ENCODE measurements at regions not wholly inside any gene's neighbourhood (a gene's known extent, or its start where the extent isn't known, plus 50 kb on each side); places are given as distances from the start of the nearest gene placed in this dataset.
A peak's percentile ranks its signal among the peaks of the same experiment; 100 is the strongest.
"Not testable (repeated sequence)": the region's sequence is repeated elsewhere in the genome, so short reads cannot be mapped to it uniquely, and the experiment has no call there.

GRCh38 chr2:160816916-160817499, 323.4 kb upstream of the RBMS1 start:
- no peak for DNase-seq

GRCh38 chr2:160820691-160821090, 327.1 kb upstream of the RBMS1 start:
- DNase-seq: peak; percentile 67

- DNase-seq: no peak
These were observed 328.4 kb upstream of the RBMS1 start for GRCh38 chr2:160822006-160822405.

DNA sequence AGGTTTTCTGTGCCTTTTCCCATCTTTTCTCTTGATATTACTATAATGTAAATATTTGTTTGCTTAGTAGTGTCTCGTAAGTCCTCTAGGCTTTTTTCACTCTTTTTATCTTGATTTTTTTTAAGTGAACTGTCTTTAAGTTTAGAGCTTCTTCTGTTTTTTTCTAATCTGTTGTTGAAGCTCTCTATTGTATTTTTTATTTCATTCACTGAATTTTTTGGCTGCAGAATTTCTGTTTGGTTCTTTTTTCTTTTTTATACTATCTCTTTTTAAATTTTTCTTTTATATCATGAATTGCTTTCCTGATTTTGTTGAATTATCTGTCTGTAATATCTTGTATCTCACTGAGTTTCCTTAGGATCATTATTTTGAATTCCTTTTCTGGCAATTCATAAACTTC, 331.8 kb upstream of the RBMS1 start:
- no peak for DNase-seq

DNA sequence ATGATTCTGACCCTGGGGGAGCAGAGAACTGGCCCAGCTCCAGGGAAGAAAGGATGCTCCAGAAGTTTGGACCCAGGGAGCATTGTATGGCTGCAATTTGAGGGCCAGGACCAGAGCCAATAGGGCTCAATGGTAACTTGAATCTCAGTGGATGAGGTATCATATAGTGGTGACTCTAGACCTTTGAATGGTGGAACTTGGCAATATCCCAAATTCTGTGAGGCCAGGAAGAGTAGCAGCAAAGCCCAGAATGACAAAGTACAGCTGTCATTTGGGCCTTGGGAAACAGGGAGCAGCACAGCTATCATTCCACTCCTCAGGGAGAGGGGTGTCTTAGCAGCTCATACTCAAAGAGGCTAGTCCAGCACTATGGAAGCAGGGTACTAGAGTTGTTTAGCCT, 332.9 kb upstream of the RBMS1 start:
- no peak for DNase-seq

GRCh38 chr2:160828076-160828475, 332.2 kb upstream of the TANK start:
- no peak for DNase-seq

DNA sequence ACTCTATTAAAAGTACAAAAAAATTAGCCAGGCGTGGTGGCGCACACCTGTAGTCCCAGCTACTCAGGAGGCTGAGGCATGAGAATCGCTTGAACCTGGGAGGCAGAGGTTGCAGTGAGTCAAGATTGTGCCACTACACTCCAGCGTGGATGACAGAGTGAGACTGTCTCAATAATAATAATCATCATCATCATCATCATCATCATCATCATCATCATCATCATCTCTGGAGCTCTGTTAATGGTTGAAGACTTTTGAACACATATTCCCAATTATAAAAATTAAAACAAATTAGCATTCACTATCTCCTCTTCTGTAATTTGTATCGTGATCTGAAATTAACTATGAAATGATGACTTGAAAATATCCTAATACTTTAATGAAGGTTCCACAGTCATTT, 327.8 kb upstream of the TANK start:
- DNase-seq: not testable (repeated sequence)

GRCh38 chr2:160835166-160835565, 325.1 kb upstream of the TANK start:
- DNase-seq: no peak

DNA sequence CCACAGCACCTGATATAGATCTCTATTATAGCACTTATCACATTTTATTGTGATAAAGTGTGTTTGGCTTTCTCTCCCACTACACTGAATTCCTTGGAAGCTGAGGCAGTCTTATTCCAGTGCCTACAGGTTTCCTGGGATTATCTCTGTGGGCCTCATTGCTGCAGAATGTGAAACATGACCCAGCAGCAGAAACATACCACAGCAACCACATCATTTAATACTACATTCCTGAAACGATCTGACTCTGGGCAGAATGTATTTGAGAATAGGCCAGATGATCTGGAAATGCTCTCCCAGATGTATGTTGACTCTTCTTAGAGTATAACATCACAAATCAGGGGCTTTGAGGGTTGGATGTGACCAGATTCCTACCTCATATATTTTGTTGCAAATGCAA, 323.5 kb upstream of the TANK start:
- no peak for DNase-seq

- no peak for DNase-seq
These were observed 322.8 kb upstream of the TANK start for GRCh38 chr2:160837416-160837815.

DNA sequence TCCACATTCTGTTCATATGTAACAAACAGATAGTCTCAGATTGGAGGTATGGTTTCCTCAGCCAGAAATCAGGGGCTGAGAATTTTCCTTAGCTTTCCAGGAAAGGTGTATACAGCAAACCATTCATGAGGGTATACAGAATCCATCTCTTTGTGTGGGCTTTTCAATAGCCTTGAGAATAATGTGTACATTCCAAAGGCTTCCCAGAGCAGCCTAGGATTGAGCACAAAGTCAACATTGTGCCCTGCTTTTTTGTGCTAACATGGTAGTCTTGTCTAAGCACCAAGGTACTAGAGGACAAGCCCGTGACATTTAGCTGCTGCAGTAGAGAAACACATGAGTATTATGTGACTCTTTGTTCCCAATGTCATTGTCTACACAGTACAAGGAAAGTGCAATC, 322.1 kb upstream of the TANK start:
- no peak for DNase-seq

DNA sequence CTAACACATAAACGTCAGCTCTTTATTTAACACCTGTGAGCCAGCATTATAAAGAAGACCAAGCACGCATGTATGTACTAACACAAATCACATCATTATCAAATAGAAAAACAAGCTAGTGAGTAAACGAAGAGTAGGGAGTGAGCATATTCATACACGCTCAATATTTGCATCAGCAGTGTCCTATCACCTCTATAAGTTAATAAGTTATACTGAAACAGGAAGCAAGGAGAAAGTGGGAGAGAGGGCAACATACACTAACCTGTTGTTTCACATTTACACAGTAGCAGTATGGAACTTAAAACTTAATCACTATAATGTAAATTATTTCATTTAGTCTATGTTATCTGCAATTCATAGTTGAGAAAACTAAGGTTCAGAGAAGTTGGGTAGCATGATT, 321.5 kb upstream of the TANK start:
- no peak for DNase-seq

GRCh38 chr2:160842286-160842685, 317.9 kb upstream of the TANK start:
- DNase-seq: no peak

- no peak for DNase-seq
These were observed 301.1 kb upstream of the TANK start for GRCh38 chr2:160859096-160859495.

- no peak for DNase-seq
These were observed 298.0 kb upstream of the TANK start for GRCh38 chr2:160862226-160862625.

- DNase-seq: no peak
These were observed 291.3 kb upstream of the TANK start for GRCh38 chr2:160868891-160869290.

DNA sequence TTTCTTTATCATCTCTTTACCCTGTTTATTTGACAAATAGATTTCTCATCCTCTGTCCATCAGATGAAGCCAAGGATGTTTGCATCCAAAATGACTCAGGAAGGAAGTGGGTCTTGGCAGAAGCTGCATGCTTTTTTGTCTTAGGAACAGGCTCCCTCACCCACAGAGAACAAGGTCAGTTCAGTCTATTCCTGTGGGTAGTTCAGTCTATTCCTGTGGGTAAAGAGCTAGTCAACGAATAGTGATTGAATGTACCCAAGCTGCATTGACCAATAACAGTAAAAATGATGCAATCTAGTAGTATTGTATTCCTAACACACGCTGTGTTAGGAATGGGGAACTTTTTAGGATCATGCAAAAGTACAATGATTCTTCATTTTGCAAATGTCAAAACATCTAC, 290.8 kb upstream of the TANK start:
- peak; percentile 27 for DNase-seq

DNA sequence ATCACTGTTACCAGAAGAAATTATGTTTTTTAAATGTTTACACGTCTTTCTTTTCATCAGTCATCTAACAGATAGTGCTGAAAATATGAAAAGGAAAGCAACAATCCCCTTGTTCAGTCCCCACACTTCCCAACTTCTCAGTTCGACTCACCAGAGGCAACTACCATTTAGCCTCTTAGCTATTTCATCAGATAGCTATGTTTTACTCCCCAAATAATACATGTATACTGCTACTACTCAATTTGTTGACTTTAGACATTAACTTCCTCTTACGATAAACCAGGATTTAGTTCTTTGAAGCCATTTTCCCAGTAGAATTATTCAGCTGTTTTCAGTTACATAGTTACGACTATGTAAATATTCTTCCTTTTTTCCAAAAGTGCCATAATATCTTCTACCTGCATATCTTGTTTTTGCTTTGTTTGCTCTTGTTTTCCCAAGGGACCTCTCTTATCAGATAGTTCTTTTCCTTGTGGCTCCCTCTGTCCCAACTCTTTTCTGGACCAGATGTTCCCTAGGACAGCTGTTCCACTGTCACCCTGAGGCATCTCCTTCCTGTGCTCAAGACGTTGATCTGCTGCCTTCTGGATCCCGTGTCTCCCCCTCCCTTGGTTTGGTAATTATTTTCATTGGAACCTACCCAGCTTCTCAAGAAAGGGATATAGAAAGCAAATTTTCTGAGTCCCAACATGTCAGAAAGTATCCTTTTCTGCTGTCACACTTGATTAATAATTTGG, 289.3 kb upstream of the TANK start:
- DNase-seq: no peak

DNA sequence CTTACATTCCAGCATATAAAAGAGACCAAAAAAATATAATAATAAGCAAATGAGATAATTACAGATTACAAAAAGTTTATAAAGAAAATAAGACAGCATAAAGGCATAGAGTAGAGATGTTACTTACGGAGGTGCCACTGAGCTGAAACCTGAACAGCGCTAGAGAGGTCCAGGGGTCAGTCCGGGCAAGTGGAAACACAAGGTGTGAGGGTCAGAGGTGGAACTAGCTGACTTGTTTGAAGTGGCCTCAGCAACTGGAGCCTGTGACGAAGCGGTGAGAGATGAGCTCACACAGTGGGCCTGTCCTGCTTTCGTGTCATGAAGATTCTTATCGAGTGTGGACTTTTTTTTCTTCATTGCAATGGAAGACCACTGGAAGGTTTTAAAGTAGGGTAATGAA, 288.3 kb upstream of the TANK start:
- no peak for DNase-seq

GRCh38 chr2:160876029-160876428, 284.2 kb upstream of the TANK start:
- DNase-seq: no peak

GRCh38 chr2:160876765-160877164, 283.5 kb upstream of the TANK start:
- no peak for DNase-seq

DNA sequence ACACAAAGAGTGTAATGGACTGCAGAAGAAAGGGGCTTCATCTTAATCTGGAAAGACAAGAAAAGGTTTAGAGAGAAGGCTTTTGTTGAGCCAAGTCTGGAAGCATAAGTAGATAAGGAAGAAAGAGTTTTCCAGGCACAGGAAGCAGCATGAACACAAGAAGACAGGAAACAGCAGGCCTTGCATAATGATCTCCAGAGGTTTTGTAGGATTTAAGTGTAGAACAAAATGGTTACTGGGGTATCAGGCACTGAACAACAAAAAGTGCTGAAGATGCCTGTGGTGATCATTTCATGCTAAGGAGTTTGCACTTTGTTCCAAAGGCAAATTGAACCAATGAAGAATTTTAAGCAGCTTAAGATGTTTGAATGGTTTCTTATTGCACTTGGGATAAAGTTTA, 281.6 kb upstream of the TANK start:
- DNase-seq: no peak

DNA sequence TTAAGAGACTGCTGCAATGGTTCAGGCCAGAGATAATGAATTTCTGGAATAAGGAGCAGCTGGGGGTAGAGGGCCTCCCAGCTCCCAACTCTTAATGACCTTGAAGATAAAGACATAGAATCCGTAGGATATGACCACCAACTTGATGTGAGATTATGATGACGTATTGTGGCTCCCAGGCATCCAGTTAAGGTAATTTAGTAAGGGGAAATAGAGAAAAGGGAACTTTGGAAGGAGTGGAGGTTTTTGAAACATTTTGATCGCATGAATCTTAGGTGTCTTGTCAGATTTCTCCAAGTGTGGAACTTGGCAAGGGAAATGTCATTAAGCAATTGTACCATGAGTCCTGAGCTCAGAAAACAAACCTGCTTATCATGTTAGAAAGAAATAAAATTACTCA, 277.3 kb upstream of the TANK start:
- no peak for DNase-seq

- DNase-seq: no peak
These were observed 276.2 kb upstream of the TANK start for GRCh38 chr2:160884056-160884455.

Data from inflammatory macrophage treated with lipopolysaccharide for 4 hours (primary cell).